ENCODE measurements at regions not wholly inside any gene's neighbourhood (a gene's known extent, or its start where the extent isn't known, plus 50 kb on each side); places are given as distances from the start of the nearest gene placed in this dataset.

GRCh38 chr1:198883184-198883583 lies 244.3 kb downstream of the PTPRC start:
- Histone ChIP-seq H3K27ac (ENCODE audit: low read depth in 2 of 2, low read length in 2 of 2) (no peak overlapping the region), H3K9me3 (ENCODE audit: control insufficient read depth in 2 of 3, insufficient read depth in 1 of 3, low read length in 3 of 3) (no peaks in the 10 kb centered on the region), H3K36me3 (ENCODE audit: control insufficient read depth in 2 of 3, insufficient read depth in 3 of 3, low read length in 3 of 3) (no peaks in the 10 kb centered on the region), H3K9ac (ENCODE audit: low read length in 3 of 3) (no peak overlapping the region), H3K27me3 (ENCODE audit: control insufficient read depth, insufficient read depth, low read length) (no peaks in the 10 kb centered on the region), H3K4me1 (ENCODE audit: control insufficient read depth in 2 of 3, insufficient read depth in 2 of 3, low read depth in 1 of 3, low read length in 3 of 3) (no peaks in the 10 kb centered on the region), H3K4me3 (ENCODE audit: low read length in 3 of 3) (no peak overlapping the region)
- TF ChIP-seq CTCF (IDR thresholded peaks at IDR 0.05; ENCODE audit: borderline replicate concordance, extremely low read depth, insufficient read depth) = no peak
- no peak for DNase-seq
- intact Hi-C loops (cut with DNase I) = no loop called here
- FAIRE-seq = no peak

GRCh38 chr1:198887866-198888265 lies 249.0 kb downstream of the PTPRC start:
- no peaks in the 10 kb centered on the region for H3K9me3 ChIP-seq (ENCODE audit: control insufficient read depth in 2 of 3, insufficient read depth in 1 of 3, low read length in 3 of 3)
- H3K27me3 ChIP-seq (ENCODE audit: control insufficient read depth, insufficient read depth, low read length) = no peaks in the 10 kb centered on the region
- no peak overlapping the region for H3K4me3 ChIP-seq (ENCODE audit: low read length in 3 of 3)
- TF ChIP-seq CTCF (IDR thresholded peaks at IDR 0.05; ENCODE audit: borderline replicate concordance, extremely low read depth, insufficient read depth) = no peak
- H3K4me1 ChIP-seq (ENCODE audit: control insufficient read depth in 2 of 3, insufficient read depth in 2 of 3, low read depth in 1 of 3, low read length in 3 of 3) = no peaks in the 10 kb centered on the region
- H3K9ac ChIP-seq (ENCODE audit: low read length in 3 of 3) = no peak overlapping the region
- FAIRE-seq (no peak), DNase-seq (no peak)
- intact Hi-C loops (cut with DNase I) = no loop called here
- H3K27ac ChIP-seq (ENCODE audit: low read depth in 2 of 2, low read length in 2 of 2) = no peak overlapping the region
- no peaks in the 10 kb centered on the region for H3K36me3 ChIP-seq (ENCODE audit: control insufficient read depth in 2 of 3, insufficient read depth in 3 of 3, low read length in 3 of 3)

- no peak for FAIRE-seq
- Histone ChIP-seq H3K9me3 (ENCODE audit: control insufficient read depth in 2 of 3, insufficient read depth in 1 of 3, low read length in 3 of 3) (no peaks in the 10 kb centered on the region), H3K4me3 (ENCODE audit: low read length in 3 of 3) (no peak overlapping the region), H3K27me3 (ENCODE audit: control insufficient read depth, insufficient read depth, low read length) (no peaks in the 10 kb centered on the region), H3K27ac (ENCODE audit: low read depth in 2 of 2, low read length in 2 of 2) (no peak overlapping the region), H3K36me3 (ENCODE audit: control insufficient read depth in 2 of 3, insufficient read depth in 3 of 3, low read length in 3 of 3) (no peaks in the 10 kb centered on the region), H3K4me1 (ENCODE audit: control insufficient read depth in 2 of 3, insufficient read depth in 2 of 3, low read depth in 1 of 3, low read length in 3 of 3) (no peaks in the 10 kb centered on the region), H3K9ac (ENCODE audit: low read length in 3 of 3) (no peak overlapping the region)
- TF ChIP-seq CTCF (IDR thresholded peaks at IDR 0.05; ENCODE audit: borderline replicate concordance, extremely low read depth, insufficient read depth) = no peak
- DNase-seq = no peak
- intact Hi-C loops (cut with DNase I) = no loop called here
Measured at GRCh38 chr1:198888379-198888943, 249.6 kb downstream of the PTPRC start.

- Histone ChIP-seq H3K9ac (ENCODE audit: low read length in 3 of 3) (no peak overlapping the region), H3K9me3 (ENCODE audit: control insufficient read depth in 2 of 3, insufficient read depth in 1 of 3, low read length in 3 of 3) (no peaks in the 10 kb centered on the region), H3K4me1 (ENCODE audit: control insufficient read depth in 2 of 3, insufficient read depth in 2 of 3, low read depth in 1 of 3, low read length in 3 of 3) (no peaks in the 10 kb centered on the region), H3K4me3 (ENCODE audit: low read length in 3 of 3) (no peak overlapping the region), H3K27me3 (ENCODE audit: control insufficient read depth, insufficient read depth, low read length) (no peaks in the 10 kb centered on the region), H3K27ac (ENCODE audit: low read depth in 2 of 2, low read length in 2 of 2) (no peak overlapping the region), H3K36me3 (ENCODE audit: control insufficient read depth in 2 of 3, insufficient read depth in 3 of 3, low read length in 3 of 3) (no peaks in the 10 kb centered on the region)
- FAIRE-seq (no peak), DNase-seq (no peak)
- intact Hi-C loops (cut with DNase I) = no loop called here
- no peak for TF ChIP-seq CTCF (IDR thresholded peaks at IDR 0.05; ENCODE audit: borderline replicate concordance, extremely low read depth, insufficient read depth)
Measured at GRCh38 chr1:198889101-198889500, 250.3 kb downstream of the PTPRC start.

All from kidney (tissue), 13 donors.